PC-9 (cell line): ENCODE measurements at regions not wholly inside any gene's neighbourhood (a gene's known extent, or its start where the extent isn't known, plus 50 kb on each side); places are given as distances from the start of the nearest gene placed in this dataset.

Experiments
- EZH2 ChIP-seq: fragments of 200-600 bp; sonication (generic); IDR thresholded peaks from 2 replicates; pipeline ENCODE4 v1.8.0; 2017; ENCODE audit warnings: antibody characterized with exemption, low read depth
- TF ChIP-seq, protein P1 (sequence below): fragments of 200-600 bp; sonication (generic); conservative IDR thresholded peaks from 2 replicates; pipeline ENCODE4 v1.6.1; 2017; ENCODE audit warnings: mixed run types, antibody characterized with exemption, mild to moderate bottlenecking, moderate library complexity

DNA sequence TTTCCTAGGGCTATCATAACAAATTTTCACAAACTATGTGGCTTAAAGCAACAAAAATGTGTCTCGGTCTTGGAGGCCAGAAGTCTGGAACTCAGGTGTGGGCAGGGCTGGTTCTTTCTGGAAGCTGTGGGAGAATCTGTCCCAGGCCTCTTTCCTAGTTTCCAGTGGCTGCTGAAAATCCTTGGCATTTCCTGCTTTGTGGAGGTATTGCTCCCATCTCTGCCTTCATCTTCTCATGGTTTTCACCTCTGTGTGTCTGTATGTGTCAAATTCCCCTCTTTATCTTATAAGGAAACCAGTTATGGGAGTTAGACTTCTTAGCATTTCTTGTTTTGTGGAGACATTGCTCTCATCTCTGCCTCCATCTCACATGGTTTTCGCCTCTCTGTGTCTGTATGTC lies 130.4 kb upstream of the PLET1 start:
- TF ChIP-seq, protein P1, sequence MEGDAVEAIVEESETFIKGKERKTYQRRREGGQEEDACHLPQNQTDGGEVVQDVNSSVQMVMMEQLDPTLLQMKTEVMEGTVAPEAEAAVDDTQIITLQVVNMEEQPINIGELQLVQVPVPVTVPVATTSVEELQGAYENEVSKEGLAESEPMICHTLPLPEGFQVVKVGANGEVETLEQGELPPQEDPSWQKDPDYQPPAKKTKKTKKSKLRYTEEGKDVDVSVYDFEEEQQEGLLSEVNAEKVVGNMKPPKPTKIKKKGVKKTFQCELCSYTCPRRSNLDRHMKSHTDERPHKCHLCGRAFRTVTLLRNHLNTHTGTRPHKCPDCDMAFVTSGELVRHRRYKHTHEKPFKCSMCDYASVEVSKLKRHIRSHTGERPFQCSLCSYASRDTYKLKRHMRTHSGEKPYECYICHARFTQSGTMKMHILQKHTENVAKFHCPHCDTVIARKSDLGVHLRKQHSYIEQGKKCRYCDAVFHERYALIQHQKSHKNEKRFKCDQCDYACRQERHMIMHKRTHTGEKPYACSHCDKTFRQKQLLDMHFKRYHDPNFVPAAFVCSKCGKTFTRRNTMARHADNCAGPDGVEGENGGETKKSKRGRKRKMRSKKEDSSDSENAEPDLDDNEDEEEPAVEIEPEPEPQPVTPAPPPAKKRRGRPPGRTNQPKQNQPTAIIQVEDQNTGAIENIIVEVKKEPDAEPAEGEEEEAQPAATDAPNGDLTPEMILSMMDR: no peak
- TF ChIP-seq EZH2: no peak
